OCI-LY7 (cell line): ENCODE measurements at regions not wholly inside any gene's neighbourhood (a gene's known extent, or its start where the extent isn't known, plus 50 kb on each side); places are given as distances from the start of the nearest gene placed in this dataset.

Source experiments
- BruUV-seq: library from RNA; stranded (reverse); fragments of 400-500 nt; replicated peaks from 2 replicates; lab custom pipeline; 2021; lab: Mats Ljungman, UMichigan
- CTCF ChIA-PET: fragments of 300-600 bp; sonication (Branson Sonifier 250); formaldehyde crosslinking; loops from one replicate; lab custom pipeline; 2022; ENCODE audit warnings: antibody characterized with exemption; ENCODE audit not compliant: unreplicated experiment; lab: Charles Lee
- POLR2A ChIA-PET: fragments of 300-600 bp; sonication (Branson Sonifier 250); formaldehyde crosslinking; loops from one replicate; lab custom pipeline; 2022; ENCODE audit warnings: antibody characterized with exemption; lab: Charles Lee
- DNase-seq: peaks from one replicate; pipeline ENCODE4 v3.0.0-alpha.2; 2015; ENCODE audit warnings: low spot score
- H2AFZ ChIP-seq: fragments of 200-600 bp; sonication (generic), shearing (Covaris generic); 2 replicates; pipeline ENCODE4 v1.6.1; 2014; ENCODE audit warnings: mild to moderate bottlenecking, antibody characterized with exemption, low read length, moderate library complexity
- H3K27ac ChIP-seq: fragments of 200-600 bp; sonication (generic); 2 replicates; pipeline ENCODE4 v1.5.1; 2014; ENCODE audit warnings: mixed run types, low read depth, mild to moderate bottlenecking, moderate library complexity, low read length, inconsistent platforms; ENCODE audit not compliant: poor library complexity, severe bottlenecking
- H3K36me3 ChIP-seq: fragments of 200-600 bp; sonication (generic); 2 replicates; pipeline ENCODE4 v1.6.1; 2014; ENCODE audit warnings: mild to moderate bottlenecking, antibody characterized with exemption, low read length, moderate library complexity, mixed read lengths; ENCODE audit not compliant: insufficient read depth
- H3K4me1 ChIP-seq: fragments of 200-600 bp; sonication (generic); 2 replicates; pipeline ENCODE4 v1.5.1; 2014; ENCODE audit warnings: mild to moderate bottlenecking, low read length; ENCODE audit not compliant: insufficient read depth, poor library complexity, severe bottlenecking
- H3K4me2 ChIP-seq: fragments of 200-600 bp; sonication (generic); 2 replicates; pipeline ENCODE4 v1.6.1; 2014; ENCODE audit warnings: mild to moderate bottlenecking, low read length
- H3K4me3 ChIP-seq: fragments of 200-600 bp; sonication (generic); 2 replicates; pipeline ENCODE4 v1.5.1; 2014; ENCODE audit warnings: mild to moderate bottlenecking, low read depth, low read length; ENCODE audit not compliant: poor library complexity, severe bottlenecking
- H3K79me2 ChIP-seq: fragments of 200-600 bp; sonication (generic); 2 replicates; pipeline ENCODE4 v1.6.1; 2016; ENCODE audit warnings: low read depth, mild to moderate bottlenecking, low read length, moderate library complexity, mixed read lengths; ENCODE audit not compliant: insufficient read depth
- H3K9me2 ChIP-seq: fragments of 200-600 bp; sonication (generic); 2 replicates; pipeline ENCODE4 v1.6.1; 2016; ENCODE audit warnings: mild to moderate bottlenecking, low read length, mixed read lengths; ENCODE audit not compliant: insufficient read depth
- H3K9me3 ChIP-seq: fragments of 200-600 bp; sonication (generic); 2 replicates; pipeline ENCODE4 v1.6.1; 2014; ENCODE audit warnings: mild to moderate bottlenecking, mixed run types, low read length, mixed read lengths
- H4K20me1 ChIP-seq: fragments of 200-600 bp; sonication (generic); 2 replicates; pipeline ENCODE4 v1.6.1; 2014; ENCODE audit warnings: mild to moderate bottlenecking, antibody characterized with exemption, low read length, moderate library complexity, mixed read lengths; ENCODE audit not compliant: insufficient read depth
- EZH2phosphoT487 ChIP-seq: fragments of 200-600 bp; sonication (generic); IDR thresholded peaks from 2 replicates; pipeline ENCODE4 v1.6.1; 2018; ENCODE audit warnings: low read depth, borderline replicate concordance, mild to moderate bottlenecking, mixed run types, antibody characterized with exemption, low read length, moderate library complexity, mixed read lengths
- intact Hi-C: fragments of 100-400 bp; cut with micrococcal nuclease; formaldehyde crosslinking; loops from one replicate; pipeline ENCODE4 v1.10.0; 2022; ENCODE audit not compliant: unreplicated experiment
- TF ChIP-seq, protein P1 (sequence below): fragments of 200-600 bp; sonication (generic); conservative IDR thresholded peaks from 2 replicates; pipeline ENCODE4 v1.5.1; 2014; ENCODE audit warnings: mild to moderate bottlenecking, antibody characterized with exemption, low read length, moderate library complexity, mixed read lengths

DNA sequence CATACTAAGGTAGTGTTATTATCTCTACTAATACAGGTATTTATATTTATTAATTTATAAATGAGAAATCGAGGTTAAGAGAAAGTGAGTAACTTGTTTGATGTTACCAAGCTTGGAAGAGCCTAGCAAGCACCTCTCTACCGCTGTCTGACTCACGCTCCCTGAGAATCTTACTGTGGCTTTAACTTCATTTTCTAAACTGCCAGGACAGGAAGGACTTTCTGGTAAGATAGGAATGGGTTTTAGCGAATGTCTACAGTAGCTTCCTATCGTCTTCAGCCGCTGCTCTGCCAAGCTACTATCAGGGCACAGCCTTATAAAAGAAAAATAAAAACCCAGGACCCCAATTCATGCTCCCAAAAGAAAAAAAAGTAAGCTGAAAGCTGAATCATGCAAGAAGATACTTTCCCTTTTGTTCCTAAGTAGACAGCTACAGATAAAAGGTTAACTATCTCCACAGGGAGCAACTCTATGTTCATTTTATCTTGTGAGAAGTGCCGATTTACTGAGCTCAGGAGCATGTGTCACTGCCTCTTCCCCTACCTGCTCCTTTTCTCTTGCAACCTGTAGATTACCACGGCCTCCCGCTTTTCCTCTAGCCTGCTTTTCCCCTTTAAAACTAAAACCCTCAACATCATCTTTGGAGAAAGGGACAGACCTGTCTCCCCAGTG, 60.2 kb downstream of the THNSL1 start:
- Histone ChIP-seq H3K9me2 (no peaks in the 10 kb centered on the region), H3K36me3 (no peaks in the 10 kb centered on the region), H4K20me1 (no peaks in the 10 kb centered on the region), H2AFZ (no peak overlapping the region), H3K4me3 (no peak overlapping the region), H3K4me2 (no peak overlapping the region), H3K9me3 (no peaks in the 10 kb centered on the region), H3K27ac (no peak overlapping the region), H3K79me2 (no peaks in the 10 kb centered on the region), H3K4me1 (no peaks in the 10 kb centered on the region)
- intact Hi-C loops, result no loop called here
- no peak for DNase-seq
- no peak for TF ChIP-seq EZH2phosphoT487
- TF ChIP-seq, protein P1, sequence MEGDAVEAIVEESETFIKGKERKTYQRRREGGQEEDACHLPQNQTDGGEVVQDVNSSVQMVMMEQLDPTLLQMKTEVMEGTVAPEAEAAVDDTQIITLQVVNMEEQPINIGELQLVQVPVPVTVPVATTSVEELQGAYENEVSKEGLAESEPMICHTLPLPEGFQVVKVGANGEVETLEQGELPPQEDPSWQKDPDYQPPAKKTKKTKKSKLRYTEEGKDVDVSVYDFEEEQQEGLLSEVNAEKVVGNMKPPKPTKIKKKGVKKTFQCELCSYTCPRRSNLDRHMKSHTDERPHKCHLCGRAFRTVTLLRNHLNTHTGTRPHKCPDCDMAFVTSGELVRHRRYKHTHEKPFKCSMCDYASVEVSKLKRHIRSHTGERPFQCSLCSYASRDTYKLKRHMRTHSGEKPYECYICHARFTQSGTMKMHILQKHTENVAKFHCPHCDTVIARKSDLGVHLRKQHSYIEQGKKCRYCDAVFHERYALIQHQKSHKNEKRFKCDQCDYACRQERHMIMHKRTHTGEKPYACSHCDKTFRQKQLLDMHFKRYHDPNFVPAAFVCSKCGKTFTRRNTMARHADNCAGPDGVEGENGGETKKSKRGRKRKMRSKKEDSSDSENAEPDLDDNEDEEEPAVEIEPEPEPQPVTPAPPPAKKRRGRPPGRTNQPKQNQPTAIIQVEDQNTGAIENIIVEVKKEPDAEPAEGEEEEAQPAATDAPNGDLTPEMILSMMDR, result no peak
- ChIA-PET CTCF (interaction anchor here (0.6 kb wide), 1 partner anchor 1982 kb away, joined by 13 read pairs; no protein-coding TSS in a partner anchor), POLR2A (interaction anchor here (0.9 to 1.1 kb wide), 2 partner anchors 9 to 11 kb away, joined by 3 to 4 read pairs; no protein-coding TSS in a partner anchor)
- no TSS peak for BruUV-seq

DNA sequence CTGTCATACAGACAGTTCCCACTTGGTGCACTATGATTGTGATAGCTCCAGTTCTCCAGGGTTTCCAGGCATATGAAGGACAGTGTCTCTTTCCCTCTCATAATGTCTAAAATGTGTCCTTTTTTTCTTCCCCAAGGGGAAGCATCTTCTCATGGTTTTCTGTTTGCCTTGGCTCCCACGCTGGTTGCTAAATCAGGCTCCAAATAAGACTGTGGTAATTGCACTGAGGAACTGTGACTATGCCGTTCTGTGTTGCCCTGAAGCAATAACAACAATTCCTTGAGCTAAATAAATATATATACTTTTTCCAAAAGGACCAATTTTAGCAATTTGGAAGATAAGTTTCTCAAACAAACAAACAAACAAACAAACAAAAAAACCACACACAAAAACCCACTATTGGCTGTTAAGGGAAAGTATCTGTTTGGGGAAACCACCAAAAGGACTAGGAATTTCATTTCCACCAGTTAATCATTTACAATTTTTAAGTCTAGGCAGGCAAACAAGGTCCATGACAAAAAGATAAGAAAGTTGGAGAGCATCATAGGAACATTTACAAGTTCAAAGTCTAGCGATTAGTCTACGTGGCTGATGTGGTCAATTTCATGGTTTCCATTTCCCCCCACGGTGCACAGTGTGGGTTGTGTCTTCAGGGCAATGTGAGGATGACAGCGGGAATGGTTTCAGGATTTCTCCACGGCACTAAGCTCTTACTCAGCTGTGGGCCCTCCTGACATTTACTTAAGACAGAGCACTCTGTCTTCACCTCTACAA, 62.4 kb downstream of the THNSL1 start:
- DNase-seq, result no peak
- CTCF ChIA-PET, result no interaction called here
- Histone ChIP-seq H3K36me3 (no peaks in the 10 kb centered on the region), H3K27ac (no peak overlapping the region), H3K4me1 (no peaks in the 10 kb centered on the region), H4K20me1 (no peaks in the 10 kb centered on the region), H3K9me2 (no peaks in the 10 kb centered on the region), H3K4me2 (no peak overlapping the region), H2AFZ (no peak overlapping the region), H3K4me3 (no peak overlapping the region), H3K9me3 (no peaks in the 10 kb centered on the region), H3K79me2 (no peaks in the 10 kb centered on the region)
- no peak for TF ChIP-seq EZH2phosphoT487
- TF ChIP-seq, protein P1, result no peak
- BruUV-seq, result no TSS peak
- intact Hi-C loops, result no loop called here
- POLR2A ChIA-PET, result interaction anchor here (1.0 kb wide), 1 partner anchor 12 kb away, joined by 3 read pairs; no protein-coding TSS in a partner anchor
